GM23338 (cell line): ENCODE measurements at regions not wholly inside any gene's neighbourhood (a gene's known extent, or its start where the extent isn't known, plus 50 kb on each side); places are given as distances from the start of the nearest gene placed in this dataset.

Experiments used
- ATAC-seq: fragments of 200-7000 bp; cut with Tn5 transposase; 3 replicates; pipeline ENCODE4 v1.9.1; 2020
- DNase-seq: peaks from one replicate; pipeline ENCODE4 v3.0.0-alpha.2; 2015; ENCODE audit warnings: low spot score
- H2AFZ ChIP-seq: fragments of 200-600 bp; sonication (generic); 2 replicates; pipeline ENCODE4 v1.8.0; 2016; ENCODE audit warnings: antibody characterized with exemption, mild to moderate bottlenecking, moderate library complexity
- H3F3A ChIP-seq: fragments of 200-600 bp; sonication (generic); replicated peaks from 2 replicates; pipeline ENCODE4 v1.8.0; 2017; ENCODE audit warnings: antibody characterized with exemption, mixed run types, low read depth
- H3K27ac ChIP-seq: fragments of 200-600 bp; sonication (generic); 2 replicates; pipeline ENCODE4 v1.6.1; 2016; ENCODE audit warnings: low read depth
- H3K27me3 ChIP-seq: fragments of 200-600 bp; sonication (generic); 2 replicates; pipeline ENCODE4 v1.8.0; 2016; ENCODE audit warnings: mild to moderate bottlenecking, mixed run types, moderate library complexity; ENCODE audit not compliant: insufficient read depth
- H3K36me3 ChIP-seq: fragments of 200-600 bp; sonication (generic); 2 replicates; pipeline ENCODE4 v1.8.0; 2016; ENCODE audit warnings: mild to moderate bottlenecking; ENCODE audit not compliant: insufficient read depth
- H3K4me1 ChIP-seq: fragments of 200-600 bp; sonication (generic); 2 replicates; pipeline ENCODE4 v1.8.0; 2016; ENCODE audit warnings: mild to moderate bottlenecking, moderate library complexity; ENCODE audit not compliant: insufficient read depth
- H3K4me2 ChIP-seq: fragments of 200-600 bp; sonication (generic); 2 replicates; pipeline ENCODE4 v1.7.1; 2017; ENCODE audit warnings: mixed run types
- H3K4me3 ChIP-seq: fragments of 200-600 bp; sonication (generic); 2 replicates; pipeline ENCODE4 v1.6.1; 2016; ENCODE audit warnings: mixed run types
- H3K79me2 ChIP-seq: fragments of 200-600 bp; sonication (generic); replicated peaks from 2 replicates; pipeline ENCODE4 v1.8.0; 2017; ENCODE audit warnings: mild to moderate bottlenecking; ENCODE audit not compliant: insufficient read depth
- H3K9me2 ChIP-seq: fragments of 200-600 bp; sonication (generic); 2 replicates; pipeline ENCODE4 v1.8.0; 2017; ENCODE audit not compliant: insufficient read depth
- H4K20me1 ChIP-seq: fragments of 200-600 bp; sonication (generic); replicated peaks from 2 replicates; pipeline ENCODE4 v1.8.0; 2017; ENCODE audit warnings: mild to moderate bottlenecking; ENCODE audit not compliant: insufficient read depth
- H3K27ac Mint-ChIP-seq: 2 replicates; pipeline ENCODE4 v1.8.0; 2020; ENCODE audit warnings: inconsistent platforms, mild to moderate bottlenecking, moderate library complexity, mixed read lengths
- H3K27me3 Mint-ChIP-seq: 3 replicates; pipeline ENCODE4 v1.8.0; 2022; ENCODE audit warnings: low read depth, mild to moderate bottlenecking, moderate library complexity, mixed read lengths, inconsistent platforms; ENCODE audit not compliant: insufficient read depth, poor library complexity
- H3K36me3 Mint-ChIP-seq: 3 replicates; pipeline ENCODE4 v1.8.0; 2021; ENCODE audit warnings: low read depth, mild to moderate bottlenecking, inconsistent platforms, moderate library complexity, mixed read lengths
- H3K4me1 Mint-ChIP-seq: 3 replicates; pipeline ENCODE4 v1.8.0; 2020; ENCODE audit warnings: mild to moderate bottlenecking, inconsistent platforms, mixed read lengths
- H3K4me3 Mint-ChIP-seq: 3 replicates; pipeline ENCODE4 v1.8.0; 2021; ENCODE audit warnings: moderate library complexity, mild to moderate bottlenecking, inconsistent platforms, mixed read lengths
- H3K9me3 Mint-ChIP-seq: 3 replicates; pipeline ENCODE4 v1.8.0; 2020; ENCODE audit warnings: moderate library complexity, mild to moderate bottlenecking, inconsistent platforms, mixed read lengths
- ETS1 ChIP-seq: IDR thresholded peaks from 2 replicates; pipeline ENCODE4 v1.6.1; 2016; ENCODE audit warnings: antibody characterized with exemption
- EZH2phosphoT487 ChIP-seq: fragments of 200-600 bp; sonication (generic); IDR thresholded peaks from one replicate; pipeline ENCODE4 v1.8.1; 2018; ENCODE audit warnings: antibody characterized with exemption; ENCODE audit not compliant: unreplicated experiment
- JUNB ChIP-seq: IDR thresholded peaks from one replicate; pipeline ENCODE4 v1.6.1; 2016; ENCODE audit warnings: antibody characterized with exemption; ENCODE audit not compliant: unreplicated experiment
- REST ChIP-seq: IDR thresholded peaks from one replicate; pipeline ENCODE4 v1.6.1; 2018; ENCODE audit warnings: antibody characterized with exemption; ENCODE audit not compliant: unreplicated experiment
- ZNF114 ChIP-seq: fragments of 250-450 bp; sonication (Bioruptor Pico); IDR thresholded peaks from 2 replicates; pipeline ENCODE4 v1.5.0; 2020; ENCODE audit warnings: mild to moderate bottlenecking, moderate library complexity
- ZNF331 ChIP-seq: fragments of 250-450 bp; sonication (Bioruptor Pico); IDR thresholded peaks from 2 replicates; pipeline ENCODE4 v1.5.0; 2020; ENCODE audit warnings: low read depth, mild to moderate bottlenecking, moderate library complexity
- ZNF462 ChIP-seq: fragments of 250-450 bp; sonication (Bioruptor Pico); IDR thresholded peaks from 2 replicates; pipeline ENCODE4 v1.5.0; 2020; ENCODE audit warnings: mild to moderate bottlenecking, moderate library complexity

GRCh38 chr21:38097789-38098188, 159.0 kb upstream of the KCNJ15 start (continued):
- no peak for TF ChIP-seq ZNF462 (CRISPR knock-in tag)
- no peak for TF ChIP-seq ETS1
- TF ChIP-seq REST: no peak

- Histone ChIP-seq H3K4me2 (no peak overlapping the region), H3K27me3 (no peaks in the 10 kb centered on the region), H3K27ac (no peak overlapping the region), H3K9me2 (peaks cover 16% of the 10 kb centered on the region), H3K4me3 (no peak overlapping the region), H3F3A (no peaks in the 10 kb centered on the region), H3K4me1 (no peaks in the 10 kb centered on the region), H3K79me2 (no peaks in the 10 kb centered on the region), H4K20me1 (no peaks in the 10 kb centered on the region), H2AFZ (no peak overlapping the region), H3K36me3 (no peaks in the 10 kb centered on the region; the same call in none of the 2 replicates)
- DNase-seq: no peak
- Mint-ChIP-seq H3K4me1 (no peaks in the 10 kb centered on the region), H3K4me3 (no peak overlapping the region), H3K27ac (no peak overlapping the region), H3K27me3 (no peaks in the 10 kb centered on the region), H3K36me3 (peaks cover 2% of the 10 kb centered on the region; the same call in 2 of the 3 replicates), H3K9me3 (peaks cover 10% of the 10 kb centered on the region)
- ATAC-seq: no peak
- TF ChIP-seq ETS1 (no peak), EZH2phosphoT487 (no peak), JUNB (no peak), ZNF331 (no peak), ZNF114 (CRISPR knock-in tag) (no peak)
These were observed 144.5 kb upstream of the KCNJ15 start for GRCh38 chr21:38112219-38112789.
